Tibial artery (tissue), 4 donors: ENCODE measurements at regions not wholly inside any gene's neighbourhood (a gene's known extent, or its start where the extent isn't known, plus 50 kb on each side); places are given as distances from the start of the nearest gene placed in this dataset.

Experiments used
- DNase-seq, 2 donors: peaks; one replicate each; pipeline ENCODE4 v3.0.0-alpha.2; 2019
- H3K27ac ChIP-seq, 2 donors: fragments of 200-600 bp; sonication (generic) in 1 of 2; 1 replicate in 1 of 2; 2 replicates in 1 of 2; pipeline ENCODE4 v1.5.1; 2018 to 2019; ENCODE audit warnings: mild to moderate bottlenecking in 1 of 2
- H3K27me3 ChIP-seq, 2 donors: fragments of 200-600 bp; sonication (generic) in 1 of 2; one replicate each; pipeline versions ENCODE4 v1.5.1 to v1.6.0; 2016 to 2019
- H3K36me3 ChIP-seq, 3 donors: fragments of 200-600 bp; sonication (generic) in 2 of 3; one replicate each; pipeline ENCODE4 v1.5.1; 2016 to 2019; ENCODE audit warnings: mild to moderate bottlenecking in 2 of 3
- H3K4me1 ChIP-seq, 4 donors: fragments of 200-600 bp; sonication (generic) in 2 of 4; 1 replicate in 3 of 4; 2 replicates in 1 of 4; pipeline ENCODE4 v1.5.1; 2016 to 2019
- H3K4me3 ChIP-seq, 2 donors: fragments of 200-600 bp; sonication (generic) in 1 of 2; 1 replicate in 1 of 2; 2 replicates in 1 of 2; pipeline ENCODE4 v1.5.1; 2018 to 2019; ENCODE audit warnings: mild to moderate bottlenecking in 2 of 2
- H3K9me3 ChIP-seq, 3 donors: fragments of 200-600 bp; sonication (generic) in 1 of 3; one replicate each; pipeline ENCODE4 v1.5.1; 2016 to 2019
- CTCF ChIP-seq, 2 experiments: fragments of 200-600 bp in 1 of 2; fragments of 450-650 bp in 1 of 2; IDR thresholded peaks; one replicate each; pipeline ENCODE4 v1.5.1; 2017 to 2019; ENCODE audit warnings: antibody characterized with exemption in 2 of 2, mild to moderate bottlenecking in 1 of 2, moderate library complexity in 1 of 2
- intact Hi-C: fragments of 100-400 bp; cut with DNase I; formaldehyde crosslinking; loops from one replicate; pipeline ENCODE4 v1.15.0; 2023; ENCODE audit warnings: low total_unique reads

- H3K27ac ChIP-seq, result no peak overlapping the region
- no peaks in the 10 kb centered on the region for H3K36me3 ChIP-seq
- no peak overlapping the region for H3K4me3 ChIP-seq
- H3K27me3 ChIP-seq, result no peaks in the 10 kb centered on the region
- no peaks in the 10 kb centered on the region for H3K9me3 ChIP-seq
- intact Hi-C loops, result no loop called here
- DNase-seq, result no peak
- no peaks in the 10 kb centered on the region for H3K4me1 ChIP-seq
- no peak for TF ChIP-seq CTCF (IDR thresholded peaks at IDR 0.05)
Measured at GRCh38 chr4:177214935-177215334, 94.7 kb upstream of the NEIL3 start.

GRCh38 chr4:177220376-177220775 lies 89.3 kb upstream of the NEIL3 start:
- no peak for TF ChIP-seq CTCF (IDR thresholded peaks at IDR 0.05)
- no peaks in the 10 kb centered on the region for H3K4me1 ChIP-seq
- DNase-seq, result no peak
- no peak overlapping the region for H3K4me3 ChIP-seq
- H3K27ac ChIP-seq, result no peak overlapping the region
- intact Hi-C loops, result no loop called here
- no peaks in the 10 kb centered on the region for H3K27me3 ChIP-seq
- no peaks in the 10 kb centered on the region for H3K36me3 ChIP-seq
- H3K9me3 ChIP-seq, result no peaks in the 10 kb centered on the region

DNA sequence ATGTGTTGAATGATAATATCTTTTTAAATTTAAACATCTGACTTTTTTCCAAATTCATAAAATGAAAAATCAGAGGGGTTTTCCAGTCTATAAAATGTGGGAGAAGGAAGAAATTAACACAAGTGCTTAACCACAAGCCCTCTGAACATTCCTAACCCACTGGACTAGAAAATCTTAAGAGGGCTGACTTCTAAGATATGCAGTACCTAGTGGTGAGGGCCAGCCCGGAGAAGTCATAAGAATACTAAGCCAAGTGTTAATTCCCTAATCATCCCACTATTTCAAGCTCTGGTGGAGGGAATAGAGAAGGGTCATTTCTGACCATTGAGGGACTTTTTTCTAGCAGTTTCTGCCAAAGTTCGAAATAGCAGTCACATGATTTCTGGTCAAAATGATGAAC lies 86.9 kb upstream of the NEIL3 start:
- no peaks in the 10 kb centered on the region for H3K9me3 ChIP-seq
- H3K36me3 ChIP-seq, result no peaks in the 10 kb centered on the region
- H3K27me3 ChIP-seq, result no peaks in the 10 kb centered on the region
- H3K27ac ChIP-seq, result no peak overlapping the region
- intact Hi-C loops, result no loop called here
- DNase-seq, result no peak
- TF ChIP-seq CTCF (IDR thresholded peaks at IDR 0.05), result no peak
- H3K4me1 ChIP-seq, result no peaks in the 10 kb centered on the region
- no peak overlapping the region for H3K4me3 ChIP-seq

GRCh38 chr4:177225605-177226004 lies 84.1 kb upstream of the NEIL3 start:
- no peak for DNase-seq
- Histone ChIP-seq H3K36me3 (no peaks in the 10 kb centered on the region), H3K27me3 (no peaks in the 10 kb centered on the region), H3K9me3 (no peaks in the 10 kb centered on the region), H3K27ac (no peak overlapping the region), H3K4me1 (peaks cover 0 to 6% (median 0%) of the 10 kb centered on the region in 4 donors), H3K4me3 (no peak overlapping the region)
- intact Hi-C loops, result no loop called here
- TF ChIP-seq CTCF (IDR thresholded peaks at IDR 0.05), result no peak

- no peak for TF ChIP-seq CTCF (IDR thresholded peaks at IDR 0.05)
- no peaks in the 10 kb centered on the region for H3K27me3 ChIP-seq
- H3K27ac ChIP-seq, result no peak overlapping the region
- H3K4me1 ChIP-seq, result peaks cover 0 to 6% (median 0%) of the 10 kb centered on the region in 4 donors
- H3K4me3 ChIP-seq, result no peak overlapping the region
- H3K36me3 ChIP-seq, result no peaks in the 10 kb centered on the region
- intact Hi-C loops, result no loop called here
- H3K9me3 ChIP-seq, result no peaks in the 10 kb centered on the region
- DNase-seq, result no peak
Measured at GRCh38 chr4:177227636-177228035, 82.0 kb upstream of the NEIL3 start.

- no peak for DNase-seq
- TF ChIP-seq CTCF (IDR thresholded peaks at IDR 0.05), result no peak
- Histone ChIP-seq H3K4me1 (peaks cover 0 to 6% (median 0%) of the 10 kb centered on the region in 4 donors), H3K27me3 (no peaks in the 10 kb centered on the region), H3K4me3 (no peak overlapping the region), H3K9me3 (no peaks in the 10 kb centered on the region), H3K27ac (no peak overlapping the region), H3K36me3 (no peaks in the 10 kb centered on the region)
- intact Hi-C loops, result no loop called here
Measured at GRCh38 chr4:177228599-177228998, 81.1 kb upstream of the NEIL3 start.
